Activated T-cell treated with anti-CD3 and anti-CD28 coated beads, Interleukin-2, amount 50 U/mL, for 24 hours (primary cell): ENCODE measurements at regions not wholly inside any gene's neighbourhood (a gene's known extent, or its start where the extent isn't known, plus 50 kb on each side); places are given as distances from the start of the nearest gene placed in this dataset.

Experiments
- DNase-seq: peaks from one replicate; pipeline ENCODE4 v3.0.0-alpha.2; 2020
- H3K27ac Mint-ChIP-seq: 2 replicates; pipeline ENCODE4 v1.8.0; 2020; ENCODE audit warnings: mild to moderate bottlenecking, mixed read lengths
- H3K27me3 Mint-ChIP-seq: 2 replicates; pipeline ENCODE4 v1.8.0; 2020; ENCODE audit warnings: mixed read lengths
- H3K36me3 Mint-ChIP-seq: 2 replicates; pipeline ENCODE4 v1.8.0; 2020; ENCODE audit warnings: low read depth, mixed read lengths
- H3K4me1 Mint-ChIP-seq: 2 replicates; pipeline ENCODE4 v1.8.0; 2020; ENCODE audit warnings: low read depth, mixed read lengths
- H3K4me3 Mint-ChIP-seq: 2 replicates; pipeline ENCODE4 v1.8.0; 2020; ENCODE audit warnings: mild to moderate bottlenecking, moderate library complexity, mixed read lengths
- H3K9me3 Mint-ChIP-seq: 2 replicates; pipeline ENCODE4 v1.8.0; 2020; ENCODE audit warnings: mixed read lengths

- Mint-ChIP-seq H3K9me3 (no peaks in the 10 kb centered on the region), H3K27ac (no peak overlapping the region), H3K27me3 (peaks cover 4% of the 10 kb centered on the region), H3K36me3 (no peaks in the 10 kb centered on the region), H3K4me3 (no peak overlapping the region), H3K4me1 (no peaks in the 10 kb centered on the region)
- no peak for DNase-seq
These were observed 202.8 kb upstream of the ZNF536 start for GRCh38 chr19:30169196-30169900.

GRCh38 chr19:30170081-30170480, 202.1 kb upstream of the ZNF536 start:
- H3K27me3 Mint-ChIP-seq, result peaks cover 4% of the 10 kb centered on the region
- no peaks in the 10 kb centered on the region for H3K4me1 Mint-ChIP-seq
- no peaks in the 10 kb centered on the region for H3K9me3 Mint-ChIP-seq
- H3K27ac Mint-ChIP-seq, result no peak overlapping the region
- DNase-seq, result no peak
- H3K36me3 Mint-ChIP-seq, result no peaks in the 10 kb centered on the region
- H3K4me3 Mint-ChIP-seq, result no peak overlapping the region

GRCh38 chr19:30170495-30171137, 201.6 kb upstream of the ZNF536 start:
- no peaks in the 10 kb centered on the region for H3K36me3 Mint-ChIP-seq
- DNase-seq, result no peak
- H3K4me3 Mint-ChIP-seq, result no peak overlapping the region
- no peaks in the 10 kb centered on the region for H3K4me1 Mint-ChIP-seq
- H3K27ac Mint-ChIP-seq, result no peak overlapping the region
- H3K27me3 Mint-ChIP-seq, result peaks cover 4% of the 10 kb centered on the region
- no peaks in the 10 kb centered on the region for H3K9me3 Mint-ChIP-seq

GRCh38 chr19:30171138-30171635, 201.0 kb upstream of the ZNF536 start:
- Mint-ChIP-seq H3K36me3 (no peaks in the 10 kb centered on the region), H3K4me3 (no peak overlapping the region), H3K27me3 (peaks cover 5% of the 10 kb centered on the region), H3K9me3 (no peaks in the 10 kb centered on the region), H3K4me1 (no peaks in the 10 kb centered on the region), H3K27ac (no peak overlapping the region)
- DNase-seq, result no peak

- H3K4me1 Mint-ChIP-seq, result no peaks in the 10 kb centered on the region
- H3K27me3 Mint-ChIP-seq, result peaks cover 12% of the 10 kb centered on the region
- no peaks in the 10 kb centered on the region for H3K9me3 Mint-ChIP-seq
- H3K4me3 Mint-ChIP-seq, result no peak overlapping the region
- H3K27ac Mint-ChIP-seq, result no peak overlapping the region
- DNase-seq, result no peak
- no peaks in the 10 kb centered on the region for H3K36me3 Mint-ChIP-seq
These were observed 200.2 kb upstream of the ZNF536 start for GRCh38 chr19:30171795-30172612.

GRCh38 chr19:30172613-30173242, 199.5 kb upstream of the ZNF536 start:
- no peak overlapping the region for H3K27ac Mint-ChIP-seq
- H3K36me3 Mint-ChIP-seq, result no peaks in the 10 kb centered on the region

GRCh38 chr19:30173593-30174356, 198.4 kb upstream of the ZNF536 start:
- no peak for DNase-seq
- no peaks in the 10 kb centered on the region for H3K4me1 Mint-ChIP-seq
- peaks cover 2% of the 10 kb centered on the region for H3K9me3 Mint-ChIP-seq
- H3K27ac Mint-ChIP-seq, result no peak overlapping the region
- no peaks in the 10 kb centered on the region for H3K36me3 Mint-ChIP-seq
- peaks cover 16% of the 10 kb centered on the region for H3K27me3 Mint-ChIP-seq
- no peak overlapping the region for H3K4me3 Mint-ChIP-seq

More at GRCh38 chr19:30172613-30173242, 199.5 kb upstream of the ZNF536 start:
- no peaks in the 10 kb centered on the region for H3K4me1 Mint-ChIP-seq
- peaks cover 15% of the 10 kb centered on the region for H3K27me3 Mint-ChIP-seq
- no peaks in the 10 kb centered on the region for H3K9me3 Mint-ChIP-seq
- DNase-seq, result no peak
- no peak overlapping the region for H3K4me3 Mint-ChIP-seq

GRCh38 chr19:30174357-30174645, 197.9 kb upstream of the ZNF536 start:
- no peak for DNase-seq
- H3K9me3 Mint-ChIP-seq, result peaks cover 2% of the 10 kb centered on the region
- no peaks in the 10 kb centered on the region for H3K36me3 Mint-ChIP-seq
- no peak overlapping the region for H3K27ac Mint-ChIP-seq
- H3K4me1 Mint-ChIP-seq, result no peaks in the 10 kb centered on the region
- no peak overlapping the region for H3K4me3 Mint-ChIP-seq
- H3K27me3 Mint-ChIP-seq, result peaks cover 16% of the 10 kb centered on the region

GRCh38 chr19:30174791-30175190, 197.4 kb upstream of the ZNF536 start:
- Mint-ChIP-seq H3K9me3 (peaks cover 4% of the 10 kb centered on the region), H3K36me3 (no peaks in the 10 kb centered on the region), H3K4me1 (no peaks in the 10 kb centered on the region), H3K4me3 (no peak overlapping the region), H3K27me3 (peaks cover 16% of the 10 kb centered on the region), H3K27ac (no peak overlapping the region)
- DNase-seq, result no peak

GRCh38 chr19:30175987-30176386, 196.2 kb upstream of the ZNF536 start:
- no peak overlapping the region for H3K27ac Mint-ChIP-seq
- H3K36me3 Mint-ChIP-seq, result no peaks in the 10 kb centered on the region
- H3K9me3 Mint-ChIP-seq, result peaks cover 7% of the 10 kb centered on the region
- H3K4me3 Mint-ChIP-seq, result no peak overlapping the region
- peaks cover 16% of the 10 kb centered on the region for H3K27me3 Mint-ChIP-seq
- H3K4me1 Mint-ChIP-seq, result no peaks in the 10 kb centered on the region
- no peak for DNase-seq

GRCh38 chr19:30178721-30179402, 193.3 kb upstream of the ZNF536 start:
- Mint-ChIP-seq H3K9me3 (peaks cover 20% of the 10 kb centered on the region), H3K27me3 (peaks cover 16% of the 10 kb centered on the region), H3K4me3 (no peak overlapping the region), H3K36me3 (no peaks in the 10 kb centered on the region), H3K4me1 (no peaks in the 10 kb centered on the region), H3K27ac (no peak overlapping the region)
- DNase-seq, result no peak

GRCh38 chr19:30180691-30181090, 191.5 kb upstream of the ZNF536 start:
- Mint-ChIP-seq H3K4me1 (no peaks in the 10 kb centered on the region), H3K27ac (no peak overlapping the region), H3K27me3 (peaks cover 16% of the 10 kb centered on the region), H3K36me3 (no peaks in the 10 kb centered on the region), H3K9me3 (peaks cover 25% of the 10 kb centered on the region), H3K4me3 (no peak overlapping the region)
- no peak for DNase-seq

GRCh38 chr19:30183807-30184490, 188.2 kb upstream of the ZNF536 start:
- no peak overlapping the region for H3K27ac Mint-ChIP-seq
- H3K4me3 Mint-ChIP-seq, result no peak overlapping the region
- H3K4me1 Mint-ChIP-seq, result no peaks in the 10 kb centered on the region
- peaks cover 23% of the 10 kb centered on the region for H3K9me3 Mint-ChIP-seq
- DNase-seq, result no peak
- H3K27me3 Mint-ChIP-seq, result no peaks in the 10 kb centered on the region
- H3K36me3 Mint-ChIP-seq, result no peaks in the 10 kb centered on the region
